H1 (cell line): ENCODE measurements at regions not wholly inside any gene's neighbourhood (a gene's known extent, or its start where the extent isn't known, plus 50 kb on each side); places are given as distances from the start of the nearest gene placed in this dataset.

ENCODE experiments used
- CTCF ChIA-PET: fragments of 300-600 bp; sonication (Branson Sonifier 250); formaldehyde crosslinking; loops from one replicate; lab custom pipeline; 2021; ENCODE audit not compliant: partially characterized antibody; lab: Charles Lee
- POLR2A ChIA-PET: fragments of 300-600 bp; sonication (Branson Sonifier 250); formaldehyde crosslinking; loops from one replicate; lab custom pipeline; 2021; ENCODE audit warnings: inconsistent platforms; ENCODE audit not compliant: partially characterized antibody; lab: Charles Lee
- DNase-seq, 2 experiments: peaks; one replicate each; pipeline versions ENCODE4 v3.0.0 to v3.0.0-alpha.2; 2010 to 2022; ENCODE audit warnings: low spot score in 2 of 2, low read depth in 1 of 2, mixed read lengths in 1 of 2
- FAIRE-seq: peaks from 2 replicates; lab custom pipeline; 2011; peaks lifted over from hg19 to GRCh38; lab: Jason Lieb, UNC
- H2AFZ ChIP-seq: 2 replicates; pipeline ENCODE4 v1.8.1; 2012; ENCODE audit warnings: low read length, inconsistent platforms
- H2AK5ac ChIP-seq: 2 replicates; pipeline ENCODE4 v1.6.1; 2013; ENCODE audit warnings: low read depth, low read length
- H2BK120ac ChIP-seq: replicated peaks from 2 replicates; pipeline ENCODE3; 2013; ENCODE audit warnings: low read depth, low read length, inconsistent platforms
- H2BK12ac ChIP-seq: 2 replicates; pipeline ENCODE4 v1.6.1; 2013; ENCODE audit warnings: low read depth, low read length
- H2BK15ac ChIP-seq: 2 replicates; pipeline ENCODE4 v1.6.1; 2013; ENCODE audit warnings: low read length
- H2BK20ac ChIP-seq: 2 replicates; pipeline ENCODE4 v1.6.1; 2013; ENCODE audit warnings: low read length
- H2BK5ac ChIP-seq: 2 replicates; pipeline ENCODE4 v1.6.1; 2013; ENCODE audit warnings: low read depth, low read length
- H3K14ac ChIP-seq: 2 replicates; pipeline ENCODE4 v1.6.1; 2013; ENCODE audit warnings: inconsistent platforms; ENCODE audit not compliant: insufficient read length
- H3K18ac ChIP-seq: 2 replicates; pipeline ENCODE4 v1.6.1; 2013; ENCODE audit warnings: low read length; ENCODE audit errors: extremely low read depth
- H3K23ac ChIP-seq: 2 replicates; pipeline ENCODE4 v1.6.1; 2013; ENCODE audit warnings: inconsistent platforms; ENCODE audit not compliant: insufficient read length
- H3K23me2 ChIP-seq: 2 replicates; pipeline ENCODE4 v1.6.1; 2013; ENCODE audit warnings: low read depth, low read length
- H3K27ac ChIP-seq: 2 replicates; pipeline ENCODE4 v1.6.1; 2011; ENCODE audit warnings: low read depth, low read length, inconsistent platforms
- H3K27me3 ChIP-seq, 4 experiments: replicated peaks in 1 of 4; 1 replicate in 1 of 4; 2 replicates in 3 of 4; pipeline versions ENCODE4 v1.6.1 to v1.8.1; 2011 to 2013; ENCODE audit warnings: low read length in 3 of 4, mild to moderate bottlenecking in 3 of 4, inconsistent platforms in 2 of 4, mixed read lengths in 2 of 4, moderate library complexity in 1 of 4; ENCODE audit not compliant: control insufficient read depth in 3 of 4, insufficient read depth in 3 of 4; ENCODE audit errors: extremely low read depth in 1 of 4
- H3K36me3 ChIP-seq, 4 experiments: 2 replicates each; pipeline versions ENCODE4 v1.6.1 to v1.8.1; 2011 to 2013; ENCODE audit warnings: mild to moderate bottlenecking in 4 of 4, low read length in 3 of 4, moderate library complexity in 2 of 4, control low read depth in 1 of 4, inconsistent platforms in 1 of 4; ENCODE audit not compliant: insufficient read depth in 4 of 4, control insufficient read depth in 2 of 4
- H3K4ac ChIP-seq: replicated peaks from 2 replicates; pipeline ENCODE3; 2013; ENCODE audit warnings: low read length, low read depth, mixed read lengths, inconsistent platforms; ENCODE audit not compliant: insufficient read length
- H3K4me1 ChIP-seq, 4 experiments: replicated peaks in 1 of 4; 1 replicate in 1 of 4; 2 replicates in 3 of 4; pipeline versions ENCODE4 v1.6.1 to v1.8.1; 2011 to 2013; ENCODE audit warnings: low read length in 3 of 4, inconsistent platforms in 2 of 4, mixed read lengths in 1 of 4; ENCODE audit not compliant: insufficient read depth in 4 of 4, control insufficient read depth in 3 of 4
- H3K4me2 ChIP-seq, 2 experiments: 2 replicates each; pipeline versions ENCODE4 v1.6.1 to v1.8.1; 2011 to 2013; ENCODE audit warnings: low read depth in 2 of 2, low read length in 2 of 2, control low read depth in 1 of 2, inconsistent platforms in 1 of 2, mild to moderate bottlenecking in 1 of 2; ENCODE audit not compliant: insufficient read depth in 1 of 2
- H3K4me3 ChIP-seq, 4 experiments: fragments of 200-600, 300-600 bp in 1 of 4; sonication (generic), shearing (Covaris generic), sonication (Bioruptor Twin) in 1 of 4; 2 replicates each; pipeline versions ENCODE4 v1.5.1 to v1.8.1; 2011 to 2016; ENCODE audit warnings: low read length in 4 of 4, low read depth in 3 of 4, control low read depth in 2 of 4, inconsistent platforms in 2 of 4, mild to moderate bottlenecking in 2 of 4, mixed read lengths in 1 of 4, moderate library complexity in 1 of 4; ENCODE audit not compliant: insufficient read depth in 2 of 4; ENCODE audit errors: extremely low read depth in 1 of 4
- H3K56ac ChIP-seq: replicated peaks from 2 replicates; pipeline ENCODE3; 2013; ENCODE audit warnings: low read depth, mild to moderate bottlenecking, mixed read lengths, low read length, inconsistent platforms; ENCODE audit not compliant: insufficient read length
- H3K79me1 ChIP-seq: 2 replicates; pipeline ENCODE4 v1.6.1; 2013; ENCODE audit warnings: low read depth, low read length, control low read depth
- H3K79me2 ChIP-seq, 2 experiments: 2 replicates each; pipeline versions ENCODE4 v1.6.1 to v1.8.1; 2012 to 2013; ENCODE audit warnings: low read length in 2 of 2, mild to moderate bottlenecking in 2 of 2, inconsistent platforms in 1 of 2; ENCODE audit not compliant: insufficient read depth in 2 of 2, control insufficient read depth in 1 of 2
- H3K9ac ChIP-seq, 4 experiments: replicated peaks in 1 of 4; 1 replicate in 1 of 4; 2 replicates in 3 of 4; pipeline versions ENCODE4 v1.6.1 to v1.8.1; 2011 to 2013; ENCODE audit warnings: low read depth in 3 of 4, low read length in 3 of 4, control low read depth in 2 of 4, mild to moderate bottlenecking in 2 of 4, moderate library complexity in 2 of 4, inconsistent platforms in 1 of 4; ENCODE audit errors: extremely low read depth in 1 of 4
- H3K9me3 ChIP-seq, 2 experiments: 2 replicates each; pipeline versions ENCODE4 v1.6.1 to v1.8.1; 2012 to 2013; ENCODE audit warnings: mild to moderate bottlenecking in 2 of 2, moderate library complexity in 2 of 2, control low read depth in 1 of 2, inconsistent platforms in 1 of 2, low read depth in 1 of 2, low read length in 1 of 2, mixed read lengths in 1 of 2; ENCODE audit not compliant: insufficient read depth in 2 of 2
- H4K20me1 ChIP-seq, 2 experiments: replicated peaks in 1 of 2; 2 replicates each; pipeline versions ENCODE3 to v1.8.1; 2011 to 2013; ENCODE audit warnings: inconsistent platforms in 2 of 2, low read length in 2 of 2, mild to moderate bottlenecking in 1 of 2; ENCODE audit not compliant: insufficient read depth in 2 of 2, control insufficient read depth in 1 of 2
- H4K5ac ChIP-seq: 2 replicates; pipeline ENCODE4 v1.6.1; 2013; ENCODE audit warnings: low read length, low read depth, mixed read lengths, inconsistent platforms; ENCODE audit not compliant: insufficient read length
- H4K8ac ChIP-seq: 2 replicates; pipeline ENCODE4 v1.8.0; 2013; ENCODE audit warnings: mild to moderate bottlenecking, moderate library complexity, low read length, inconsistent platforms; ENCODE audit not compliant: insufficient read depth; ENCODE audit errors: extremely low read depth
- H4K91ac ChIP-seq: replicated peaks from 2 replicates; pipeline ENCODE3; 2013; ENCODE audit warnings: low read length, mixed read lengths, inconsistent platforms; ENCODE audit not compliant: insufficient read length
- TEAD4 ChIP-seq: IDR thresholded peaks from 2 replicates; pipeline ENCODE4 v1.6.1; 2012; ENCODE audit warnings: low read depth, low read length, inconsistent platforms, mixed read lengths
- WGBS, 2 experiments: shearing (Covaris generic) in 1 of 2; methylation state at CpG; one replicate each; pipeline versions ENCODE4 v1.1.6 to v1.1.7; 2013 to 2015; ENCODE audit warnings: low lambda C conversion rate in 2 of 2, mixed read lengths in 2 of 2, inconsistent platforms in 1 of 2, low coverage in 1 of 2, missing lambda C conversion rate in 1 of 2; ENCODE audit not compliant: insufficient replicate concordance in 2 of 2, insufficient coverage in 1 of 2, insufficient read length in 1 of 2; ENCODE audit errors: extremely low coverage in 1 of 2, missing lambda C conversion rate in 1 of 2; 5-methylcytosine and 5-hydroxymethylcytosine counted together

DNA sequence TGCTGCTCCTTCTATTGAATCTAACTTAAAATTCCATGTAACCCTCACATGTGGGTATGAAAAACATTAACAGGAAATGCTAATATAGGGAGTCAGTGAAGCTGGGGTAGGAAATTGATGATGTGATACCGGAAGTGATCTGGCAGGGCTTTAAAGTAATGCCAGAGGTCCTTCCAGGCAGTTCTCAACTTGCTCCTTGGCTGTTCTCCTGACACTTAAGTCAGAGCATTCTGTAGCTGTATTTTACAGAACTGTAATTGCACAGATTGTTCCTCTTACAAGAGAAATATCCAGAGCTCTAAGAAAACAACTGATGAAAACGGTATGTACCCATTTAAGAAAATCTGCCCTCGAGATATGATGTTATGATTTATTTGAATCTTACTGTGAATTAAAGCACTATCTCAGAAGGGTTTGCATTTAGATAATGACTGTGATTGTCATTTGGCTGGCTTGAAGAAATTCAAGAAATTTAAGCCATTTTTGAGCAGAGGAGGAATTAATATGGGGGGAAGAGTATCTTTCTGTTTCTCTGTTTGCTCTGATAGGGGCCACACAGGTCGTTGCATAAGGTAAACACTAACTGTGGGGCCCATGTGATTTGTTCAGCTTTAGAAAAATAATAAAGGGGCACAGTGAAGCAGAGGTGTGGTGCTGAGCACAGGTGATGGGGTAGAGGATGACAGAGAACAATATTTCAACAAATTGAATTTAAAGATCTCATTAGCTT, 88.4 kb downstream of the BBS10 start:
- Histone ChIP-seq H2BK120ac (no peak overlapping the region), H3K4me1 (no peaks in the 10 kb centered on the region), H2AFZ (no peak overlapping the region), H4K8ac (no peak overlapping the region), H3K36me3 (no peaks in the 10 kb centered on the region)
- POLR2A ChIA-PET = interaction anchor here (1.0 to 1.3 kb wide), 2 partner anchors 11 to 88 kb away, joined by 3 read pairs; partner anchors contain the start of gene BBS10
- TF ChIP-seq TEAD4 = no peak
- TF ChIP-seq, all 59 proteins: peak for 0
- Histone ChIP-seq H3K23me2 (no peaks in the 10 kb centered on the region), H3K27me3 (no peaks in the 10 kb centered on the region), H3K18ac (no peak overlapping the region), H3K23ac (no peak overlapping the region), H3K56ac (no peak overlapping the region), H4K20me1 (no peaks in the 10 kb centered on the region), H3K79me2 (no peaks in the 10 kb centered on the region), H3K14ac (no peak overlapping the region), H2BK12ac (no peak overlapping the region), H2AK5ac (no peak overlapping the region), H2BK20ac (no peak overlapping the region), H3K79me1 (no peaks in the 10 kb centered on the region), H2BK5ac (no peak overlapping the region), H3K9ac (no peak overlapping the region), H3K9me3 (peaks cover 0 to 3% of the 10 kb centered on the region in 2 experiments; a peak in 1 of 4 replicates), H4K5ac (no peak overlapping the region), H3K4ac (no peak overlapping the region), H2BK15ac (no peak overlapping the region), H4K91ac (no peak overlapping the region), H3K27ac (no peak overlapping the region), H3K4me2 (no peak overlapping the region), H3K4me3 (no peak overlapping the region)
- no peak for FAIRE-seq
- CTCF ChIA-PET = interaction anchor here (0.6 to 1.1 kb wide), 4 partner anchors 12 to 950 kb away, joined by 3 read pairs; no protein-coding TSS in a partner anchor
- WGBS, 2 experiments = 78% methylated on average over 4 of the region's 4 CpGs; no CpG with 5 or more reads in 1 of the 2 experiments
- DNase-seq = no peak
